SK-N-SH treated with all-trans-retinoic acid at 6 μM for 48 hours (cell line): ENCODE measurements at regions not wholly inside any gene's neighbourhood (a gene's known extent, or its start where the extent isn't known, plus 50 kb on each side); places are given as distances from the start of the nearest gene placed in this dataset.

Source experiments
- ATAC-seq: fragments of 200-7000 bp; cut with Tn5 transposase; 3 replicates; pipeline ENCODE4 v1.9.1; 2020; ENCODE audit warnings: mild to moderate bottlenecking, moderate library complexity
- ARNTL ChIP-seq: fragments of 450-650 bp; formaldehyde crosslinking; IDR thresholded peaks from 2 replicates; pipeline ENCODE4 v1.5.0; 2020; ENCODE audit warnings: low read depth, mild to moderate bottlenecking, moderate library complexity, borderline replicate concordance
- BACH2 ChIP-seq: fragments of 250-450 bp; sonication (Bioruptor Pico); IDR thresholded peaks from 2 replicates; pipeline ENCODE4 v1.9.0; 2021; ENCODE audit warnings: mild to moderate bottlenecking, borderline replicate concordance
- CSDC2 ChIP-seq: fragments of 250-450 bp; sonication (Bioruptor Pico); IDR thresholded peaks from 2 replicates; pipeline ENCODE4 v1.5.0; 2020; ENCODE audit warnings: mild to moderate bottlenecking, moderate library complexity
- ESRRG ChIP-seq: fragments of 250-450 bp; sonication (Bioruptor Pico); IDR thresholded peaks from 2 replicates; pipeline ENCODE4 v1.6.1; 2021; ENCODE audit warnings: mild to moderate bottlenecking
- GLIS3 ChIP-seq: fragments of 250-450 bp; sonication (Bioruptor Pico); IDR thresholded peaks from 2 replicates; pipeline ENCODE4 v1.5.0; 2020; ENCODE audit warnings: mild to moderate bottlenecking, moderate library complexity
- ISL1 ChIP-seq: fragments of 250-450 bp; sonication (Bioruptor Pico); IDR thresholded peaks from 2 replicates; pipeline ENCODE4 v2.1.2; 2022; ENCODE audit warnings: mild to moderate bottlenecking, moderate library complexity
- OSR1 ChIP-seq: fragments of 250-450 bp; sonication (Bioruptor Pico); IDR thresholded peaks from 2 replicates; pipeline ENCODE4 v1.8.0; 2022; ENCODE audit warnings: moderate library complexity, mild to moderate bottlenecking, inconsistent platforms
- RARB ChIP-seq: fragments of 250-450 bp; sonication (Bioruptor Pico); IDR thresholded peaks from 2 replicates; pipeline ENCODE4 v1.8.0; 2021; ENCODE audit warnings: mild to moderate bottlenecking, moderate library complexity
- SNAI2 ChIP-seq: fragments of 250-450 bp; sonication (Bioruptor Pico); IDR thresholded peaks from 2 replicates; pipeline ENCODE4 v1.5.0; 2020; ENCODE audit warnings: mild to moderate bottlenecking, moderate library complexity
- TCF4 ChIP-seq: fragments of 250-450 bp; sonication (Bioruptor Pico); IDR thresholded peaks from 2 replicates; pipeline ENCODE4 v1.8.0; 2021; ENCODE audit warnings: mild to moderate bottlenecking, moderate library complexity, borderline replicate concordance
- TOX ChIP-seq: fragments of 250-450 bp; sonication (Bioruptor Pico); IDR thresholded peaks from 2 replicates; pipeline ENCODE4 v1.8.0; 2021; ENCODE audit warnings: mild to moderate bottlenecking, moderate library complexity, borderline replicate concordance
- ZC3H10 ChIP-seq: fragments of 250-450 bp; sonication (Bioruptor Pico); IDR thresholded peaks from 2 replicates; pipeline ENCODE4 v1.5.1; 2021; ENCODE audit warnings: mild to moderate bottlenecking, moderate library complexity
- ZFP30 ChIP-seq: fragments of 450-650 bp; formaldehyde crosslinking; IDR thresholded peaks from 2 replicates; pipeline ENCODE4 v1.5.0; 2022; ENCODE audit warnings: mild to moderate bottlenecking, moderate library complexity
- ZNF565 ChIP-seq: fragments of 450-650 bp; formaldehyde crosslinking; conservative IDR thresholded peaks from 2 replicates; pipeline ENCODE4 v1.5.0; 2020; ENCODE audit warnings: low read depth, mild to moderate bottlenecking, moderate library complexity
- ZNF70 ChIP-seq: fragments of 450-650 bp; formaldehyde crosslinking; IDR thresholded peaks from 2 replicates; pipeline ENCODE4 v1.5.0; 2020; ENCODE audit warnings: mild to moderate bottlenecking, moderate library complexity
- ZNF8 ChIP-seq: fragments of 450-650 bp; formaldehyde crosslinking; IDR thresholded peaks from 2 replicates; pipeline ENCODE4 v1.5.0; 2020; ENCODE audit warnings: mild to moderate bottlenecking, moderate library complexity
- TF ChIP-seq, protein P1 (sequence below): fragments of 250-450 bp; sonication (Bioruptor Pico); IDR thresholded peaks from 2 replicates; pipeline ENCODE4 v1.5.0; 2020; ENCODE audit warnings: mild to moderate bottlenecking, moderate library complexity
- TF ChIP-seq, protein P2 (sequence below): fragments of 250-450 bp; sonication (Bioruptor Pico); IDR thresholded peaks from 2 replicates; pipeline ENCODE4 v1.8.0; 2020; ENCODE audit warnings: mild to moderate bottlenecking, moderate library complexity, borderline replicate concordance
- TF ChIP-seq, protein P3 (sequence below): fragments of 250-450 bp; sonication (Bioruptor Pico); IDR thresholded peaks from 2 replicates; pipeline ENCODE4 v1.5.1; 2020; ENCODE audit warnings: low read depth, mild to moderate bottlenecking, moderate library complexity
- TF ChIP-seq, protein P4 (sequence below): fragments of 250-450 bp; sonication (Bioruptor Pico); IDR thresholded peaks from 2 replicates; pipeline ENCODE4 v1.5.1; 2021; ENCODE audit warnings: mild to moderate bottlenecking, moderate library complexity
- TF ChIP-seq, protein P5 (sequence below): fragments of 250-450 bp; sonication (Bioruptor Pico); IDR thresholded peaks from 2 replicates; pipeline ENCODE4 v1.8.0; 2021; ENCODE audit warnings: low read depth, mild to moderate bottlenecking, moderate library complexity, borderline replicate concordance

DNA sequence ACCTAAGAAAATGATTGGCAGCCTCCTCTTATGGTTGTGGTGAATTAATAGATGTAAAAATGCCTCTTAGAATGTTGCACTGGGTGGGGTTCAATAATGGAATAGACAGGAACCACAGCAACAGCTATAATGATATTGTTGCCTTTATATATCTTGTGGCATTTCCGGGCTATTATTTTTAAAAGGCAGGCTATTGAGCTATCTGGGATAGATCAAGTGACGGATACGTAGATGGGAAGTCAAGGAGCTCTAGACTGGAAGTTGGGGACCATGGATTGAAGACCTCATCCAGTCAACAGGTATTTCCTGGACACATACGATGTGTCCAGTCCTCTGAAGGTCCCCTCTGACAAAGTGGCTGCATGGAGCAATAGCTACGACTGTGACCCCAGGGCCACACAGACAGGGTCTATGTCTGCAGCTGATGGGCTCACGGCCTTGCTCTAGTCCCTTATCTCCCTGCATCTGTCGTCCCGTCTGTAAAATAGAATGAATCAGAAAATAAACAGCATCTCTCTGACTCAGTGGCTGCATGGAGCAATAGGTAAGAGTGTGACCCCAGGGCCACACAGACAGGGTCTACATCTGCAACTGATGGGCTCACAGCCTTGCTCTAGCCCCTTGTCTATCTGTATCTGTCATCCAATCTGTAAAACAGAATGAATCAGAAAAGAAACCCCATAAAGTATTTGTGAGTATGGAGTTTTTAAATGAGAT is 117.7 kb upstream of the FOXF1 start:
- no peak for TF ChIP-seq ISL1 (CRISPR knock-in tag)
- no peak for TF ChIP-seq ZNF8 (CRISPR knock-in tag)
- no peak for TF ChIP-seq CSDC2 (CRISPR knock-in tag)
- TF ChIP-seq ZFP30, result no peak
- TF ChIP-seq GLIS3, result no peak
- TF ChIP-seq TOX, result no peak
- TF ChIP-seq ZNF565 (CRISPR knock-in tag), result no peak
- TF ChIP-seq, protein P1, sequence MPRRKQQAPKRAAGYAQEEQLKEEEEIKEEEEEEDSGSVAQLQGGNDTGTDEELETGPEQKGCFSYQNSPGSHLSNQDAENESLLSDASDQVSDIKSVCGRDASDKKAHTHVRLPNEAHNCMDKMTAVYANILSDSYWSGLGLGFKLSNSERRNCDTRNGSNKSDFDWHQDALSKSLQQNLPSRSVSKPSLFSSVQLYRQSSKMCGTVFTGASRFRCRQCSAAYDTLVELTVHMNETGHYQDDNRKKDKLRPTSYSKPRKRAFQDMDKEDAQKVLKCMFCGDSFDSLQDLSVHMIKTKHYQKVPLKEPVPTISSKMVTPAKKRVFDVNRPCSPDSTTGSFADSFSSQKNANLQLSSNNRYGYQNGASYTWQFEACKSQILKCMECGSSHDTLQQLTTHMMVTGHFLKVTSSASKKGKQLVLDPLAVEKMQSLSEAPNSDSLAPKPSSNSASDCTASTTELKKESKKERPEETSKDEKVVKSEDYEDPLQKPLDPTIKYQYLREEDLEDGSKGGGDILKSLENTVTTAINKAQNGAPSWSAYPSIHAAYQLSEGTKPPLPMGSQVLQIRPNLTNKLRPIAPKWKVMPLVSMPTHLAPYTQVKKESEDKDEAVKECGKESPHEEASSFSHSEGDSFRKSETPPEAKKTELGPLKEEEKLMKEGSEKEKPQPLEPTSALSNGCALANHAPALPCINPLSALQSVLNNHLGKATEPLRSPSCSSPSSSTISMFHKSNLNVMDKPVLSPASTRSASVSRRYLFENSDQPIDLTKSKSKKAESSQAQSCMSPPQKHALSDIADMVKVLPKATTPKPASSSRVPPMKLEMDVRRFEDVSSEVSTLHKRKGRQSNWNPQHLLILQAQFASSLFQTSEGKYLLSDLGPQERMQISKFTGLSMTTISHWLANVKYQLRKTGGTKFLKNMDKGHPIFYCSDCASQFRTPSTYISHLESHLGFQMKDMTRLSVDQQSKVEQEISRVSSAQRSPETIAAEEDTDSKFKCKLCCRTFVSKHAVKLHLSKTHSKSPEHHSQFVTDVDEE (CRISPR knock-in tag), result no peak
- TF ChIP-seq ZC3H10 (CRISPR knock-in tag), result no peak
- ATAC-seq, result no peak

DNA sequence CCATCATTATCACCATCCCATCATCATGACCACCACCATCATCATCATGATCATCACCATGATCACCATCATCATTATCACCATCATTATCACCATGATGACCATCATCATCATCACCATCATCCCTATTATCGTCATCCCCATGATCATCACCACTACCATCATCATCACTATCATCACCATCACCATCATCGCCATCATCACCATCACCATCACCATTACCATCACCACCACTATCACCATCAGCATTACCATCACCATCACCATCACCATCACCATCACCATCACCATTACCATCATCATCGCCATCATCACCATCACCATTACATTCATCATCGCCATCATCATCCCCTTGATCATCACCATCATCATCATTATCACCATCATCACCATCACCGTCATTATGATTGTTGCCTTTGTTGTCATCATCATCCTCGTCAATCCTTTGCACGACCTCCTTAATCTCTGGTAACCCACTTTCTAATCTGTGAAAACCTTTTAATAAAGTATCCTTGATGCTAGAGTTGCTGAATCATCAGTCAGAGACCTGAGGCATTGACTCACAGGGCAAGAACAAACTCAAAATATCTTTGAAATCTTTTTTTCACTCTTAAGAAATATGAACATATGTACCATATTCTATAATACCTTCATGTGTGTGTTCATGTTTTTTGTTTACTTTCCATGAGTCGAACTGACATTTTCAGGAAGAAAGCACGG is 116.3 kb upstream of the FOXF1 start:
- TF ChIP-seq ARNTL (CRISPR knock-in tag) (no peak), TOX (no peak), RARB (CRISPR knock-in tag) (no peak)
- ATAC-seq, result no peak

DNA sequence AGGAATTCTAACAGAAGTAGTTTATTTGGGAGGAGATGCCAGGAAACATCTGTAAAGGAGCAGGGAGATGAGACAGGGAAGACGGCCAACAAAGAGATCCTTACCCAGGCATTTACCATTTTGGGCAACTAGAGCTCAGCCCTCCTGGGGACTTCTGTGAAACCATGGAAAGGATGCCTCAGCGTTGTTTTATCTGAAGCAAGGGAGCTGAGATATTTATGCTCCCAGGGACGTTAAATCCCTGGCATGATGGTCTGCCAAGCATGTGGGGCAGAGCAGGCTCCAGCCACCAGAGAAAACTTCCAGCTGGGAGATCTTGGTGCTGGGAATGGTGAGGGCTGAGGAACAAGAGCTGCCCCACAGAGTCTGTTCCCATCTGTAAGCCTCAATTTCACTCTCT is 114.8 kb upstream of the FOXF1 start:
- no peak for ATAC-seq

DNA sequence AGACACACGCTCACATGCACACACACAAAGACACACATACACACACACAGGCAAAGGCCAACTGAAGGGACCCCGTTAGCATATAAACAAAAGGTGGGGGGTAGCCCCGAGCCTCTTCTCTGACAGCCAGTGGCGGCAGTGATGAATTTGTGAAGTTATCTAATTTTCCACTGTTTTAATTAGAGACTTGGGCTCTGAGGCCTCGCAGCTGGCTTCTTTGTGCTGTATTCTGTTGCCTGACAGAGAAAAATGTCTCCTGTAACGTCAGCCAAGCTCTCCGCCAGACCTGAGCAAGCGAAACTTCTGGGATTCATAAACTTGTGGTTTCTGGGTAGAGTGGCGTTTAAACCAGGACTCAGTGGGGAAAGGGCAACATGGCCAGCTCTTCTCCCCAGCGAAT is 113.9 kb upstream of the FOXF1 start:
- peak; percentile 85 for ATAC-seq
- TF ChIP-seq, protein P2, sequence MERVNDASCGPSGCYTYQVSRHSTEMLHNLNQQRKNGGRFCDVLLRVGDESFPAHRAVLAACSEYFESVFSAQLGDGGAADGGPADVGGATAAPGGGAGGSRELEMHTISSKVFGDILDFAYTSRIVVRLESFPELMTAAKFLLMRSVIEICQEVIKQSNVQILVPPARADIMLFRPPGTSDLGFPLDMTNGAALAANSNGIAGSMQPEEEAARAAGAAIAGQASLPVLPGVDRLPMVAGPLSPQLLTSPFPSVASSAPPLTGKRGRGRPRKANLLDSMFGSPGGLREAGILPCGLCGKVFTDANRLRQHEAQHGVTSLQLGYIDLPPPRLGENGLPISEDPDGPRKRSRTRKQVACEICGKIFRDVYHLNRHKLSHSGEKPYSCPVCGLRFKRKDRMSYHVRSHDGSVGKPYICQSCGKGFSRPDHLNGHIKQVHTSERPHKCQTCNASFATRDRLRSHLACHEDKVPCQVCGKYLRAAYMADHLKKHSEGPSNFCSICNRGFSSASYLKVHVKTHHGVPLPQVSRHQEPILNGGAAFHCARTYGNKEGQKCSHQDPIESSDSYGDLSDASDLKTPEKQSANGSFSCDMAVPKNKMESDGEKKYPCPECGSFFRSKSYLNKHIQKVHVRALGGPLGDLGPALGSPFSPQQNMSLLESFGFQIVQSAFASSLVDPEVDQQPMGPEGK, result no peak
- TF ChIP-seq, protein P3, sequence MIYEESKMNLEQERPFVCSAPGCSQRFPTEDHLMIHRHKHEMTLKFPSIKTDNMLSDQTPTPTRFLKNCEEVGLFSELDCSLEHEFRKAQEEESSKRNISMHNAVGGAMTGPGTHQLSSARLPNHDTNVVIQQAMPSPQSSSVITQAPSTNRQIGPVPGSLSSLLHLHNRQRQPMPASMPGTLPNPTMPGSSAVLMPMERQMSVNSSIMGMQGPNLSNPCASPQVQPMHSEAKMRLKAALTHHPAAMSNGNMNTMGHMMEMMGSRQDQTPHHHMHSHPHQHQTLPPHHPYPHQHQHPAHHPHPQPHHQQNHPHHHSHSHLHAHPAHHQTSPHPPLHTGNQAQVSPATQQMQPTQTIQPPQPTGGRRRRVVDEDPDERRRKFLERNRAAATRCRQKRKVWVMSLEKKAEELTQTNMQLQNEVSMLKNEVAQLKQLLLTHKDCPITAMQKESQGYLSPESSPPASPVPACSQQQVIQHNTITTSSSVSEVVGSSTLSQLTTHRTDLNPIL (CRISPR knock-in tag), result no peak
- no peak for TF ChIP-seq TOX
- TF ChIP-seq ZC3H10 (CRISPR knock-in tag), result no peak
- no peak for TF ChIP-seq OSR1 (CRISPR knock-in tag)
- no peak for TF ChIP-seq ZNF70 (CRISPR knock-in tag)
- no peak for TF ChIP-seq RARB (CRISPR knock-in tag)
- TF ChIP-seq ESRRG (CRISPR knock-in tag), result no peak
- TF ChIP-seq CSDC2 (CRISPR knock-in tag), result no peak
- TF ChIP-seq ZFP30, result no peak
- TF ChIP-seq ZNF8 (CRISPR knock-in tag), result no peak
- TF ChIP-seq, protein P4, sequence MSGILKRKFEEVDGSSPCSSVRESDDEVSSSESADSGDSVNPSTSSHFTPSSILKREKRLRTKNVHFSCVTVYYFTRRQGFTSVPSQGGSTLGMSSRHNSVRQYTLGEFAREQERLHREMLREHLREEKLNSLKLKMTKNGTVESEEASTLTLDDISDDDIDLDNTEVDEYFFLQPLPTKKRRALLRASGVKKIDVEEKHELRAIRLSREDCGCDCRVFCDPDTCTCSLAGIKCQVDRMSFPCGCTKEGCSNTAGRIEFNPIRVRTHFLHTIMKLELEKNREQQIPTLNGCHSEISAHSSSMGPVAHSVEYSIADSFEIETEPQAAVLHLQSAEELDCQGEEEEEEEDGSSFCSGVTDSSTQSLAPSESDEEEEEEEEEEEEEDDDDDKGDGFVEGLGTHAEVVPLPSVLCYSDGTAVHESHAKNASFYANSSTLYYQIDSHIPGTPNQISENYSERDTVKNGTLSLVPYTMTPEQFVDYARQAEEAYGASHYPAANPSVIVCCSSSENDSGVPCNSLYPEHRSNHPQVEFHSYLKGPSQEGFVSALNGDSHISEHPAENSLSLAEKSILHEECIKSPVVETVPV (CRISPR knock-in tag), result no peak
- no peak for TF ChIP-seq SNAI2 (CRISPR knock-in tag)
- TF ChIP-seq TCF4 (CRISPR knock-in tag), result no peak
- no peak for TF ChIP-seq ARNTL (CRISPR knock-in tag)
- TF ChIP-seq, protein P5, sequence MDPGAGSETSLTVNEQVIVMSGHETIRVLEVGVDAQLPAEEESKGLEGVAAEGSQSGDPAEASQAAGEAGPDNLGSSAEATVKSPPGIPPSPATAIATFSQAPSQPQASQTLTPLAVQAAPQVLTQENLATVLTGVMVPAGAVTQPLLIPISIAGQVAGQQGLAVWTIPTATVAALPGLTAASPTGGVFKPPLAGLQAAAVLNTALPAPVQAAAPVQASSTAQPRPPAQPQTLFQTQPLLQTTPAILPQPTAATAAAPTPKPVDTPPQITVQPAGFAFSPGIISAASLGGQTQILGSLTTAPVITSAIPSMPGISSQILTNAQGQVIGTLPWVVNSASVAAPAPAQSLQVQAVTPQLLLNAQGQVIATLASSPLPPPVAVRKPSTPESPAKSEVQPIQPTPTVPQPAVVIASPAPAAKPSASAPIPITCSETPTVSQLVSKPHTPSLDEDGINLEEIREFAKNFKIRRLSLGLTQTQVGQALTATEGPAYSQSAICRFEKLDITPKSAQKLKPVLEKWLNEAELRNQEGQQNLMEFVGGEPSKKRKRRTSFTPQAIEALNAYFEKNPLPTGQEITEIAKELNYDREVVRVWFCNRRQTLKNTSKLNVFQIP (CRISPR knock-in tag), result no peak
- no peak for TF ChIP-seq BACH2 (CRISPR knock-in tag)

More for the DNA sequence above, 114.8 kb upstream of the FOXF1 start:
- no peak for TF ChIP-seq ZNF8 (CRISPR knock-in tag)
- TF ChIP-seq BACH2 (CRISPR knock-in tag), result no peak
